NCI-H524 (cell line): ENCODE measurements at regions not wholly inside any gene's neighbourhood (a gene's known extent, or its start where the extent isn't known, plus 50 kb on each side); places are given as distances from the start of the nearest gene placed in this dataset.
"Not testable (repeated sequence)": the region's sequence is repeated elsewhere in the genome, so short reads cannot be mapped to it uniquely, and the experiment has no call there.

Experiments
- DNase-seq, 2 experiments: peaks; one replicate each; lab custom pipeline; 2025; lab: John Stamatoyannopoulos, UW

GRCh38 chr1:169013821-169014220 lies 92.7 kb upstream of the ATP1B1 start:
- DNase-seq, result peak; percentile 3 to 74

DNA sequence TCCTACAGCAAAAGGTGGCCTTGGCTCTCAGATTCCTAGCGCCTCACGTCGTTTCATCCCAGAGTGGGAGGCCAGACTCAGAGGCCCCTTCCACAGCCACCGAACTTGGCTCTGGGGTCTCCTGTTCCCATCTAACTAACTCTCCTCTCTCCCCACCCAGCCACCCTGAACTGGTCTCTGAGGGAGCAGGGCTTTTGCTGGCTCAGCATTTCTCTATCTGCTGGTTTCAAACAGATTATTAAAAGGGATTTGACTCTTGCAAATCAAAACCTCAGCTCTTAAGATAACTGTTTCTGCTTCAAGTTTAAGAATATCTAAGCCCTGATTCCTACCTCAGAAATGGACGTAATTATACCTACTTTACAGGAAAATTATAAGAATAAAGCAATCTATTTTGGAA lies 91.0 kb upstream of the ATP1B1 start:
- no peak for DNase-seq

DNA sequence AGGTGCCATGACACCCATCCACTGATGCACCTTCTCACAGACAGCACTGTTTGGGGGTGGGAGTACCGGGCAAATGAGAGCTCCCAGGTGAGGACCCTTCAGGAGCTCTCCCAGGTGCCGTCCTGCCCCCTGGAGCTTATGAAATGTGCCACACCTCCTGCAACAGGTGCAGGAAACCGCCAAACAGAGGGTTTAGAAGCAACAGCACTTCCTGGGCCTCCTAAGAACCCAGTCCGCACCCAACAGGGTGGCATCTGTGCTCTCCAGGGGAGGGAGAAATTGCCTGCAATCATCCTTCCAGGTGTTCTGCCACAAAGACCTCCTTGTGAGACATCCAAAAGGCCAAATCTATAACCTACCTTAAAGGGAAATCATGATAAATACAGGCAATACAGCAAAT lies 87.7 kb upstream of the ATP1B1 start:
- DNase-seq, result no peak

GRCh38 chr1:169019419-169020058 lies 87.0 kb upstream of the ATP1B1 start:
- no peak for DNase-seq

- DNase-seq, result no peak
These were observed 85.8 kb upstream of the ATP1B1 start for GRCh38 chr1:169020684-169021083.

GRCh38 chr1:169022648-169023047 lies 83.8 kb upstream of the ATP1B1 start:
- no peak for DNase-seq

DNA sequence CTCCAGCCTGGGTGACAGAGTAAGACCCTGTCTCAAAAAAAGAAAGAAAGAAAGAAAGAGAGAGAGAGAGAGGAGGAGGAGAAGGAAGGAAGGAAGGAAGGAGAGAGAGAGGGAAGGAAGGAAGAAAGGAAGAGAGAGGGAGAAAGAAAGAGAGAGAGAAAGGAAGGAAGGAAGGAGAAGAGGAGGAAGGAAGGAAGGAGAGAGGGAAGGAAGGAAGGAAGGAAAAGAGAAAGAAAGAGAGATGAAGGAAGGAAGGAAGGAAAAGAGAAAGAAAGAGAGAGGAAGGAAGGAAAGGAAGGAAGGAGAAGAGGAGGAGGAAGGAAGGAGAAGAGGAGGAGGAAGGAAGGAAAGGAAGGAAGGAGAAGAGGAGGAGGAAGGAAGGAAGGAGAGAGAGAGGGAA lies 82.2 kb upstream of the ATP1B1 start:
- no peak for DNase-seq

DNA sequence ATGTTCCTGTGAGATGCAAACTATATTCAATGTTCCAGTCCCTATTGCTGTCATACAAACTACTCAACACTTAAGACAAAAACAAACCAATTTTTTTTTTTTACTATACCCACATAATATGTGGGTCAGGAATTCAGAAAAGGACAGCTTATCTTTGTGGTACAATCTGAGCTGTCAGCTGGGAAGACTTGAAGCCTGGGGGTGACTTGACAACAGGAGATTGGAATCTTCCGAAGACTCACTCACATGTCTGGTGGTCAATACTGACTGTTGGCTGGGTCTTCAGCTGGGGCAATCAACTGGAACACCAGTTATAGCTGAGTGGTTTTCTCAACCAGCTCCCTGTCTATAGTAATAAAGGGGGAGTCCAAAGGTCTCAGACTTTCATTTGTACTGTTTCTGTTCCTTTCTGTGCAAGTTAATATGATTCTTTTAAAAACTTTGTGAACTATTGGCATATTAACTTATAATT lies 81.7 kb upstream of the ATP1B1 start:
- DNase-seq, result no peak

DNA sequence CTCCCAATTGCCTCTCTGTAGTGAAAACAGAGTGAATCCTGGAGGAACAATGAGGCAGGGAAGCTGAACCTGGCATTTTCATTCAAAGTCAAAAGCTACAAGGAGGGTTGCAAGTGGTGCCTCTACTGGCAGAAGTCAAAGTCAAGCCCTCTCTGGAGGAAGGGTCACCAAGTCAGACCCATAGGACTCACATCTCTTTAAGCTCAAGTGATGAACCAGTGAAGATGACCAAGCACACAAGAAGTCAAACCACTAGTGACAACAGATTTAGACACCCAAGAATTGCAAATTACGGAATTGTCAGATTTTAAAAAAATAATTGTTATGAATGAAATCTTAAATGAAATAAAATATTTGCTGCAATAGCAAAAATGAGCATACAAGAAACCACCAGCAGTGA lies 81.1 kb upstream of the ATP1B1 start:
- no peak for DNase-seq

GRCh38 chr1:169027607-169028320 lies 78.7 kb upstream of the ATP1B1 start:
- DNase-seq, result no peak

GRCh38 chr1:169031566-169032224 lies 74.8 kb upstream of the ATP1B1 start:
- no peak for DNase-seq

DNA sequence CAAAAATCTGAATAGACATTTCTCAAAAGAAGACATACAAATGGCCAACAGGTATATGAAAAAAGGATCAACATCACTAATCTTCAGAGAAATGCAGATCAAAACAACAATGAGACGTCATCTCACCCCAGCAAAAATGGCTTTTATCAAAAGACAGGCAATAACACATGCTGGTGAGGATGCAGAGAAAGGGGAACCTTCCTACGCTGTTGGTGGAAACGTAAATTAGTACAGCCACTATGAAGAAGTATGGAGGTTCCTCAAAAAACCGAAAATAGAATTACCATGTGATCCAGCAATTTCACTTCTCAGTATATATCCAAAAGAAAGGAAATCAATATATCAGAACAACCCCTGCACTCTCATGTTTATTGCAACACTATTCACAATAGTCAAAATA lies 65.1 kb upstream of the ATP1B1 start:
- DNase-seq, result no peak

GRCh38 chr1:169042377-169042776 lies 64.1 kb upstream of the ATP1B1 start:
- no peak for DNase-seq

DNA sequence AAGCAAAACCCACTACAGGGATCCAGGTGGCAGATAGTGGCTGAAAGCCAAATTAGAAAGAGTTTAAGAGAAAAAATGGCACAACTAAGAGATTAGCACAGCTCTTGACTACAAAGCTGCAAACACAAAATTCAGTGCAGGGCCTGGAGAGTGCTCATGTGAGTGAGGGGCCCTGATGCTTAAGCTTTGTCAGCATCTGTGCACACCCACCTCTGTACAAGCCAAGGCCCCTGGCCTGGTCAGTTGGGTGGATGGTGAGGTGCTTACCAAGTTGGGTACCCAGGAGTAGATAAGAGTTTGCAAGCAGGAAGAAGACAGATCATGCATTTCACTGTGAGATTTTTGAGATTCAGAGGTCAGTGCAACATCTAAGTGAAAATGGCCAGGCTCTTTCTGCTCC lies 62.7 kb upstream of the ATP1B1 start:
- DNase-seq, result peak in 1 of 2 experiments; percentile 66

- peak in 1 of 2 experiments; percentile 1 for DNase-seq
These were observed 62.2 kb upstream of the ATP1B1 start for GRCh38 chr1:169044296-169044695.

GRCh38 chr1:169044971-169045370 lies 61.5 kb upstream of the ATP1B1 start:
- DNase-seq, result peak; percentile 35 to 60

DNA sequence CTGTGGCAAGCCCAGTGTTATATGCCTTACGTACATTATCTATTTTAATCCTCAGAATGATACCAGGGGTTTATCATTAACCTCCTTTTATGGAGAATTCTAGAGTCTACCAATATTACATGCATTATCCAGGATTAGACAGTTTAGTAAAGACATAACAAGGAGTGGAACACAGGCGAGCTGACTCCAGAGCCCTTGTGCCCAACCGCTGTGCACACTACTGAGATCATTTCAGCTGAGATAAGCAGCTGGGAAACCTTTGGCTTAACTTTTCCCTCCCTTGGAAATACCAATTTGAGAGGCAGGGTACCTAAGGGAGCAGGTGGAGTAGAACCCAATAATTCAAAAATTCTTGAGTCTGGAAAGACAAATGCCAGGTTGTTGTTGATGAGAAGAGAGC lies 59.8 kb upstream of the ATP1B1 start:
- DNase-seq, result no peak

DNA sequence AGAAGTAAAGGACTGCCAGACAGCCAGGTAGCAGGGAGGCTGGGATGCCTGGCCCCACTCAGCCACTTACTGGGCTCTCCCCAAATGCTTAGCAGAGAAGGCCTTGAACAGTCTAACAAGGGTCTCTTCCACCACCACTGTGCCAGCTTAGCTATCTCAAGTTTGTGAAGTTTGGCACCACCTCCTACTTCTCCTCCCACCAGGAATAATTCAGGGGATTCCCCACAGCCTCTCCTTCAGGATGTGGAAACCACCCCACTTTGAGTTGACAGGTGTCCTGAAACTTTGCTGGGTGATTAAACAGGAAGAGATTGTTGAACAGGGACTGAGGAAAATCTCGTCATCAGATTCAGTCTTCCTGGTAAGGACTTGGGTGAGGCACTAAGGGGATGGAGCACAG lies 59.4 kb upstream of the ATP1B1 start:
- DNase-seq, result no peak

DNA sequence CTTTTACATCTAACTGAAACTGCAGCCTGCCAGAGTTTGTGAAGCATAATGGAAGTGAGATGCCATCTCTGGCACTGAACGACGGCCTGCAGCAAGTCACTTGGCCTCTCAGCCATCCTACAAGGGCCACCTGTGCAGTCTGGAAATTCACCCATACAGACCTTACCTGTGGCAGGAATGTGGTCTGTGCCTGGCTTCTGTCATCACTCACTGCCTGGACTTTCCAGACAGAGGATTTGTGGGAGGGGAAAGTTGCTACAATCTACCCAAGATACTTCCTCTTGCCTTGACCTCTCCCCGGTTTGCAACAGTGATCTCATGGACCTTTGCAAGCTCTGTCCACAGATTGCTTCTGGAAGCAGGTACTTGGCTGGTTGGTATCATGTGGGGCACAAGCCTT lies 58.4 kb upstream of the ATP1B1 start:
- no peak for DNase-seq

GRCh38 chr1:169049258-169049938 lies 57.1 kb upstream of the ATP1B1 start:
- DNase-seq, result peak in 1 of 2 experiments; percentile 22

- DNase-seq, result no peak
These were observed 55.3 kb upstream of the ATP1B1 start for GRCh38 chr1:169051171-169051570.

GRCh38 chr1:169052171-169052570 lies 54.3 kb upstream of the ATP1B1 start:
- not testable (repeated sequence) for DNase-seq

DNA sequence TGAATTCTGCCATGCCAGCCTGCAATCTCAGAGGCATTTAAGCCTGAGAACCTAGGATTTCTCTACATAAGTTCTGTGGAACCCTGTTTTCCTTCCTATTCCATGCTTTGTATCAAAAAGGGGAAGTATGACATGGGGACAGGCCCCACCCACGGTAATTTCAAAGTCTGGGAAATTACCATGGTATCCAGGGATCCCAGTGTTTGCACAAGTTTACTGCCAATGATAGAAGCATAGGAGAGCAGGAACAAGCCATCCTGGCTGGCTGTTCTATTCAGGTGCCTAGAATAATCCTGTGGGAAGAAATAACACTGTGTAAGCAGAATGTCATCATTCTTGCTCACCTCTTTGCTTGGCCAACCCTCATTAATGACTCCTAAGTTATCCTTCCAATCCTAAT lies 53.8 kb upstream of the ATP1B1 start:
- DNase-seq, result no peak
